HG03103 (cell line): ENCODE measurements at regions not wholly inside any gene's neighbourhood (a gene's known extent, or its start where the extent isn't known, plus 50 kb on each side); places are given as distances from the start of the nearest gene placed in this dataset.

ENCODE experiments used
- ATAC-seq: cut with Tn5 transposase; IDR thresholded peaks from one replicate; pipeline ENCODE4 v1.9.1; 2021; ENCODE audit warnings: low read depth; ENCODE audit not compliant: unreplicated experiment

GRCh38 chr6:98648211-98648914, 186.0 kb upstream of the POU3F2 start:
- no peak for ATAC-seq

- no peak for ATAC-seq
These were observed 183.4 kb upstream of the POU3F2 start for GRCh38 chr6:98650941-98651340.

GRCh38 chr6:98653179-98653578, 181.2 kb upstream of the POU3F2 start:
- ATAC-seq = no peak

GRCh38 chr6:98657764-98658163, 176.6 kb upstream of the POU3F2 start:
- ATAC-seq = no peak

- no peak for ATAC-seq
These were observed 165.0 kb upstream of the POU3F2 start for GRCh38 chr6:98669371-98669770.

GRCh38 chr6:98670045-98670746, 164.2 kb upstream of the POU3F2 start:
- no peak for ATAC-seq

GRCh38 chr6:98672681-98673475, 161.5 kb upstream of the POU3F2 start:
- ATAC-seq = no peak

GRCh38 chr6:98678481-98678880, 155.9 kb upstream of the POU3F2 start:
- no peak for ATAC-seq

GRCh38 chr6:98686008-98686601, 148.3 kb upstream of the POU3F2 start:
- no peak for ATAC-seq

- no peak for ATAC-seq
These were observed 146.6 kb upstream of the POU3F2 start for GRCh38 chr6:98687752-98688151.

GRCh38 chr6:98695091-98695801, 139.1 kb upstream of the POU3F2 start:
- ATAC-seq = no peak

GRCh38 chr6:98711380-98711779, 123.0 kb upstream of the POU3F2 start:
- no peak for ATAC-seq

- ATAC-seq = no peak
These were observed 118.0 kb upstream of the POU3F2 start for GRCh38 chr6:98716341-98716740.

- ATAC-seq = no peak
These were observed 117.0 kb upstream of the POU3F2 start for GRCh38 chr6:98717322-98717877.

GRCh38 chr6:98717988-98718387, 116.4 kb upstream of the POU3F2 start:
- no peak for ATAC-seq

- ATAC-seq = no peak
These were observed 109.8 kb upstream of the POU3F2 start for GRCh38 chr6:98724537-98724936.

- no peak for ATAC-seq
These were observed 87.1 kb upstream of the POU3F2 start for GRCh38 chr6:98747273-98747672.

GRCh38 chr6:98747960-98748359, 86.4 kb upstream of the POU3F2 start:
- no peak for ATAC-seq

GRCh38 chr6:98759459-98759858, 74.9 kb upstream of the POU3F2 start:
- ATAC-seq = no peak

- no peak for ATAC-seq
These were observed 69.9 kb upstream of the POU3F2 start for GRCh38 chr6:98764373-98764911.
